ENCODE measurements at regions not wholly inside any gene's neighbourhood (a gene's known extent, or its start where the extent isn't known, plus 50 kb on each side); places are given as distances from the start of the nearest gene placed in this dataset.

GRCh38 chr2:51919395-51919794, 887.5 kb upstream of the NRXN1 start (continued):
- TF ChIP-seq IKZF1 (conservative IDR thresholded peaks at IDR 0.05) (no peak), TBL1XR1 (IDR thresholded peaks at IDR 0.05; ENCODE audit: low read depth, low read length) (no peak), REST (IDR thresholded peaks at IDR 0.05; ENCODE audit: low read depth, low read length) (no peak), ZBTB4 (CRISPR knock-in tag; IDR thresholded peaks at IDR 0.05) (no peak), ASH2L (IDR thresholded peaks at IDR 0.05; ENCODE audit: borderline replicate concordance, low read depth) (no peak), TAF1 (IDR thresholded peaks at IDR 0.05; ENCODE audit: borderline replicate concordance, low read depth, low read length) (no peak), NR2C1 (IDR thresholded peaks at IDR 0.05) (no peak)
